ENCODE measurements at regions not wholly inside any gene's neighbourhood (a gene's known extent, or its start where the extent isn't known, plus 50 kb on each side); places are given as distances from the start of the nearest gene placed in this dataset.
A peak's percentile ranks its signal among the peaks of the same experiment; 100 is the strongest.

GRCh38 chr1:234896477-234897389 lies 231.9 kb downstream of the TOMM20 start:
- Histone ChIP-seq H3K79me2 (ENCODE audit: insufficient read depth, low read length) (no peaks in the 10 kb centered on the region), H3K27me3 (ENCODE audit: control insufficient read depth in 2 of 2, insufficient read depth in 2 of 2, low read length in 2 of 2) (no peaks in the 10 kb centered on the region), H3K4me2 (replicated peaks; ENCODE audit: extremely low read depth, low read length, poor library complexity, severe bottlenecking) (no peak overlapping the region), H3K27ac (ENCODE audit: low read depth in 1 of 2, low read length in 2 of 2) (no peak overlapping the region), H3K4me3 (replicated peaks in 1 of 3; ENCODE audit: low read depth in 2 of 3, low read length in 3 of 3) (no peak overlapping the region), H3K9me3 (replicated peaks in 1 of 2; ENCODE audit: control insufficient read depth in 1 of 2, insufficient read depth in 1 of 2, low read length in 2 of 2) (no peaks in the 10 kb centered on the region), H3K9ac (ENCODE audit: insufficient read depth, low read length, poor library complexity, severe bottlenecking) (no peak overlapping the region), H4K20me1 (ENCODE audit: insufficient read depth, low read length) (no peaks in the 10 kb centered on the region), H3K4me1 (ENCODE audit: control insufficient read depth in 1 of 2, insufficient read depth in 2 of 2, low read length in 2 of 2) (peaks cover 12 to 13% of the 10 kb centered on the region in 2 donors), H3K36me3 (replicated peaks in 1 of 2; ENCODE audit: control insufficient read depth in 1 of 2, insufficient read depth in 2 of 2, low read length in 2 of 2) (no peaks in the 10 kb centered on the region), H2AFZ (ENCODE audit: insufficient read depth, low read depth, low read length, poor library complexity, severe bottlenecking) (no peak overlapping the region)
- no peak for DNase-seq
- peaks cover 22% of the 10 kb centered on the region for H3K4me1 Mint-ChIP-seq
- H3K4me3 Mint-ChIP-seq: no peak overlapping the region
- intact Hi-C loops (cut with micrococcal nuclease): no loop called here
- peaks cover 0 to 5% of the 10 kb centered on the region in 2 donors for H3K36me3 Mint-ChIP-seq
- no peak overlapping the region for H3K27ac Mint-ChIP-seq
- H3K9me3 Mint-ChIP-seq: no peaks in the 10 kb centered on the region
- WGBS (ENCODE audit: insufficient coverage): 99% methylated on average over 14 of the region's 15 CpGs
- peaks cover 0 to 2% (median 0%) of the 10 kb centered on the region in 3 donors for H3K27me3 Mint-ChIP-seq (ENCODE audit: low read depth in 3 of 3)
- TF ChIP-seq CTCF (IDR thresholded peaks at IDR 0.05): no peak

DNA sequence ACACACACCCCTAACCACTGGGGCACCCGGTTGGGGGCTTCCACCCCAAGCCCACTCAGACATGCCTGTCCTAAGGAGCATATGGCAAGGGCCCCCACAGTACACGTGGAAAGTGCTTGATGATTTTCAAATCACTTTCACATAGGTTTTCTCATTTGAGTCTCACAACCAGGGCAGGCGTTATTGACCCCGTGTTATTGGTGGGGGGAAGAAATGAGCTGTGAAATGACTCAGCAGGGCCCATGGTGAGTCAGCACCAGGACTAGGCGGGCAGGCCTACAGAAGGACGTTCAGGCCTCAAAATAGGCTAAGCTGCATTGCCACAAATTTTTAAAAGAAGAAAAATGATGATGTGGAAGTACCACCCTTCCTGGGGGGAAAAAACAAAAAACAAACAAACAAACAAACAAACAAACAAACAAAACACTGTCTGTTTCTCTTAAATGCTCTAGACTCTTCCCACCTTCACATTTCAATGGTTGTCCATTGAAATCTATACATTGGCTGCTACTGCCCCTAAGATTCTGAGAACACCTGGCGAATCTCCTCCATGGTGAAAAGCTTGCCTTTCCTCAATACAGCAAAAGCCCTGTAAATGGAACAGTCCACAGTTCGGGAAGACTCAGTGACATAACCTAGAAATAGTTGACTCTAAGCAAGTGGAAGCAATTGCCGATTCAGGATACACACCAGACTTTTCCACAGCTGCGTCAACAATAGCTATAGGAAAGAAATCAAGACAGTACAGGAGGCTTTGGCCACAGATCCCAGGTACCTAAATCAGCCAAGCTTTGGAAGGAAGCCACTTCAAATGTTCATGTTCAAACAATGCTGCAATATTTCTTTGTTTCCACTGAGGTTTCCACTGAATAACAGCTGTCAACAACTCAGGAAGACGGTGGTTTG lies 234.7 kb downstream of the TOMM20 start:
- H3K4me3 Mint-ChIP-seq: no peak overlapping the region
- H3K4me1 Mint-ChIP-seq: peaks cover 35% of the 10 kb centered on the region
- peaks cover 2 to 5% of the 10 kb centered on the region in 2 donors for H3K36me3 Mint-ChIP-seq
- peaks cover 0 to 3% (median 0%) of the 10 kb centered on the region in 7 donors for H3K9me3 Mint-ChIP-seq
- peak overlapping the region in 3 of 7 donors; percentile 31 to 66 (median 53) for H3K27ac Mint-ChIP-seq
- Histone ChIP-seq H4K20me1 (ENCODE audit: insufficient read depth, low read length) (no peaks in the 10 kb centered on the region), H3K79me2 (ENCODE audit: insufficient read depth, low read length) (no peaks in the 10 kb centered on the region), H3K4me1 (ENCODE audit: control insufficient read depth in 1 of 2, insufficient read depth in 2 of 2, low read length in 2 of 2) (peaks cover 16 to 27% of the 10 kb centered on the region in 2 donors), H3K4me3 (replicated peaks in 1 of 3; ENCODE audit: low read depth in 2 of 3, low read length in 3 of 3) (no peak overlapping the region), H3K4me2 (replicated peaks; ENCODE audit: extremely low read depth, low read length, poor library complexity, severe bottlenecking) (no peak overlapping the region), H3K9ac (ENCODE audit: insufficient read depth, low read length, poor library complexity, severe bottlenecking) (no peak overlapping the region), H3K9me3 (replicated peaks in 1 of 2; ENCODE audit: control insufficient read depth in 1 of 2, insufficient read depth in 1 of 2, low read length in 2 of 2) (no peaks in the 10 kb centered on the region), H3K27ac (ENCODE audit: low read depth in 1 of 2, low read length in 2 of 2) (no peak overlapping the region), H3K36me3 (replicated peaks in 1 of 2; ENCODE audit: control insufficient read depth in 1 of 2, insufficient read depth in 2 of 2, low read length in 2 of 2) (no peaks in the 10 kb centered on the region), H3K27me3 (ENCODE audit: control insufficient read depth in 2 of 2, insufficient read depth in 2 of 2, low read length in 2 of 2) (no peaks in the 10 kb centered on the region), H2AFZ (ENCODE audit: insufficient read depth, low read depth, low read length, poor library complexity, severe bottlenecking) (peak overlapping the region; percentile 9)
- intact Hi-C loops (cut with micrococcal nuclease): no loop called here
- peak; percentile 53 to 77 (median 62) for DNase-seq
- WGBS (ENCODE audit: insufficient coverage): 49% methylated on average over 5 of the region's 11 CpGs
- no peak for TF ChIP-seq CTCF (IDR thresholded peaks at IDR 0.05)
- H3K27me3 Mint-ChIP-seq (ENCODE audit: low read depth in 3 of 3): peaks cover 0 to 4% (median 2%) of the 10 kb centered on the region in 3 donors

Data from CD14-positive monocyte (primary cell).